SU-DHL-6 (cell line): ENCODE measurements at regions not wholly inside any gene's neighbourhood (a gene's known extent, or its start where the extent isn't known, plus 50 kb on each side); places are given as distances from the start of the nearest gene placed in this dataset.
"Not testable (repeated sequence)": the region's sequence is repeated elsewhere in the genome, so short reads cannot be mapped to it uniquely, and the experiment has no call there.

ENCODE experiments used
- H2AFZ ChIP-seq: fragments of 200-600 bp; sonication (generic); 2 replicates; pipeline ENCODE4 v1.6.1; 2014; ENCODE audit warnings: low read depth, mild to moderate bottlenecking, moderate library complexity, mixed read lengths, antibody characterized with exemption, low read length; ENCODE audit not compliant: severe bottlenecking
- H3F3A ChIP-seq: fragments of 200-600 bp; shearing (Covaris generic); 2 replicates; pipeline ENCODE4 v1.6.0; 2016; ENCODE audit warnings: antibody characterized with exemption, mild to moderate bottlenecking; ENCODE audit not compliant: insufficient read depth
- H3K27ac ChIP-seq: fragments of 200-600 bp; sonication (generic); 2 replicates; pipeline ENCODE4 v1.5.1; 2016; ENCODE audit warnings: low read depth, mild to moderate bottlenecking, low read length, moderate library complexity, mixed read lengths
- H3K27me3 ChIP-seq: fragments of 200-600 bp; sonication (generic), shearing (Covaris generic); 2 replicates; pipeline ENCODE4 v1.6.0; 2014; ENCODE audit warnings: mild to moderate bottlenecking, low read length
- H3K36me3 ChIP-seq: fragments of 200-600 bp; sonication (generic); 2 replicates; pipeline ENCODE4 v1.6.1; 2014; ENCODE audit warnings: mild to moderate bottlenecking, low read length, mixed read lengths
- H3K4me2 ChIP-seq: fragments of 300-600, 200-600 bp; shearing (Covaris generic), sonication (generic); 2 replicates; pipeline ENCODE4 v1.6.0; 2014; ENCODE audit warnings: low read length, low read depth, mild to moderate bottlenecking; ENCODE audit not compliant: poor library complexity, severe bottlenecking
- H3K4me3 ChIP-seq: fragments of 200-600 bp; sonication (generic); 2 replicates; pipeline ENCODE4 v1.5.1; 2014; ENCODE audit warnings: antibody characterized with exemption, low read length, mild to moderate bottlenecking, mixed read lengths; ENCODE audit not compliant: insufficient read depth, poor library complexity, severe bottlenecking
- H3K79me2 ChIP-seq: fragments of 200-600 bp; sonication (generic); 2 replicates; pipeline ENCODE4 v1.6.1; 2014; ENCODE audit warnings: mild to moderate bottlenecking, low read length, moderate library complexity; ENCODE audit not compliant: insufficient read depth
- H3K9ac ChIP-seq: fragments of 200-600 bp; sonication (generic); 2 replicates; pipeline ENCODE4 v1.7.0; 2014; ENCODE audit warnings: mild to moderate bottlenecking, low read length
- H3K9me2 ChIP-seq: fragments of 200-600 bp; sonication (generic); replicated peaks from 2 replicates; pipeline ENCODE4 v1.6.1; 2014; ENCODE audit warnings: low read length; ENCODE audit not compliant: insufficient read depth
- H3K9me3 ChIP-seq: fragments of 200-600 bp; sonication (generic); 2 replicates; pipeline ENCODE4 v1.6.1; 2014; ENCODE audit warnings: low read length, mixed read lengths; ENCODE audit not compliant: insufficient read depth
- H4K20me1 ChIP-seq: fragments of 200-600 bp; sonication (generic); 2 replicates; pipeline ENCODE4 v1.6.1; 2014; ENCODE audit warnings: low read depth, mild to moderate bottlenecking, antibody characterized with exemption, low read length, moderate library complexity, mixed read lengths

- H3K4me2 ChIP-seq, H3F3A ChIP-seq, H3K9me2 ChIP-seq, H3K9ac ChIP-seq, H2AFZ ChIP-seq, H3K79me2 ChIP-seq, H3K27ac ChIP-seq, H4K20me1 ChIP-seq, H3K9me3 ChIP-seq, H3K27me3 ChIP-seq, H3K36me3 ChIP-seq, H3K4me3 ChIP-seq: not testable (repeated sequence)
These were observed 4053.0 kb upstream of the TPTE start for GRCh38 chr21:6468331-6468860.

- not testable (repeated sequence) for H3K4me2 ChIP-seq, H3K9me2 ChIP-seq, H3K36me3 ChIP-seq, H4K20me1 ChIP-seq, H3K27me3 ChIP-seq, H3K9ac ChIP-seq, H3K27ac ChIP-seq, H3K4me3 ChIP-seq, H2AFZ ChIP-seq, H3F3A ChIP-seq, H3K9me3 ChIP-seq, H3K79me2 ChIP-seq
These were observed 4047.0 kb upstream of the TPTE start for GRCh38 chr21:6474250-6474968.

- H3K9ac ChIP-seq, H3K27ac ChIP-seq, H4K20me1 ChIP-seq, H3F3A ChIP-seq, H3K9me3 ChIP-seq, H3K36me3 ChIP-seq, H3K27me3 ChIP-seq, H3K9me2 ChIP-seq, H2AFZ ChIP-seq, H3K4me3 ChIP-seq, H3K4me2 ChIP-seq, H3K79me2 ChIP-seq: not testable (repeated sequence)
These were observed 4040.3 kb upstream of the TPTE start for GRCh38 chr21:6481116-6481515.

- H4K20me1 ChIP-seq, H3K9me2 ChIP-seq, H3F3A ChIP-seq, H3K9me3 ChIP-seq, H3K27me3 ChIP-seq, H3K79me2 ChIP-seq, H3K36me3 ChIP-seq, H3K4me3 ChIP-seq, H2AFZ ChIP-seq, H3K27ac ChIP-seq, H3K4me2 ChIP-seq, H3K9ac ChIP-seq: not testable (repeated sequence)
These were observed 4038.8 kb upstream of the TPTE start for GRCh38 chr21:6482616-6483015.

GRCh38 chr21:6483645-6484044 lies 4037.7 kb upstream of the TPTE start:
- not testable (repeated sequence) for H2AFZ ChIP-seq, H3K9ac ChIP-seq, H3K27me3 ChIP-seq, H3K9me3 ChIP-seq, H3K4me3 ChIP-seq, H3K79me2 ChIP-seq, H3K36me3 ChIP-seq, H4K20me1 ChIP-seq, H3K9me2 ChIP-seq, H3K27ac ChIP-seq, H3F3A ChIP-seq, H3K4me2 ChIP-seq

GRCh38 chr21:6486821-6487220 lies 4034.6 kb upstream of the TPTE start:
- H3K27me3 ChIP-seq, H3K9me3 ChIP-seq, H4K20me1 ChIP-seq, H3K79me2 ChIP-seq, H3F3A ChIP-seq, H3K36me3 ChIP-seq, H3K27ac ChIP-seq, H3K4me2 ChIP-seq, H2AFZ ChIP-seq, H3K9me2 ChIP-seq, H3K4me3 ChIP-seq, H3K9ac ChIP-seq: not testable (repeated sequence)

- not testable (repeated sequence) for H3K36me3 ChIP-seq, H3K27me3 ChIP-seq, H3K9ac ChIP-seq, H3K9me3 ChIP-seq, H2AFZ ChIP-seq, H3K4me3 ChIP-seq, H4K20me1 ChIP-seq, H3K79me2 ChIP-seq, H3K9me2 ChIP-seq, H3F3A ChIP-seq, H3K27ac ChIP-seq, H3K4me2 ChIP-seq
These were observed 4028.7 kb upstream of the TPTE start for GRCh38 chr21:6492691-6493090.

- H3K4me2 ChIP-seq, H3K9me2 ChIP-seq, H3K36me3 ChIP-seq, H4K20me1 ChIP-seq, H3F3A ChIP-seq, H3K4me3 ChIP-seq, H3K27ac ChIP-seq, H3K79me2 ChIP-seq, H2AFZ ChIP-seq, H3K9ac ChIP-seq, H3K27me3 ChIP-seq, H3K9me3 ChIP-seq: not testable (repeated sequence)
These were observed 4027.4 kb upstream of the TPTE start for GRCh38 chr21:6493957-6494356.
